Choroid plexus epithelial cell (primary cell): ENCODE measurements at regions not wholly inside any gene's neighbourhood (a gene's known extent, or its start where the extent isn't known, plus 50 kb on each side); places are given as distances from the start of the nearest gene placed in this dataset.
"Not testable (repeated sequence)": the region's sequence is repeated elsewhere in the genome, so short reads cannot be mapped to it uniquely, and the experiment has no call there.

ENCODE experiments used
- DNase-seq: peaks from one replicate; pipeline ENCODE4 v3.0.0-alpha.2; 2010; ENCODE audit warnings: low read depth
- H3K4me3 ChIP-seq: 2 replicates; pipeline ENCODE4 v1.5.1; 2011; ENCODE audit warnings: low read depth, mild to moderate bottlenecking, control low read depth, low read length, moderate library complexity
- CTCF ChIP-seq: conservative IDR thresholded peaks from 2 replicates; pipeline ENCODE4 v1.5.1; 2011; ENCODE audit warnings: low read depth, mild to moderate bottlenecking, control low read depth, inconsistent platforms, low read length, moderate library complexity

DNA sequence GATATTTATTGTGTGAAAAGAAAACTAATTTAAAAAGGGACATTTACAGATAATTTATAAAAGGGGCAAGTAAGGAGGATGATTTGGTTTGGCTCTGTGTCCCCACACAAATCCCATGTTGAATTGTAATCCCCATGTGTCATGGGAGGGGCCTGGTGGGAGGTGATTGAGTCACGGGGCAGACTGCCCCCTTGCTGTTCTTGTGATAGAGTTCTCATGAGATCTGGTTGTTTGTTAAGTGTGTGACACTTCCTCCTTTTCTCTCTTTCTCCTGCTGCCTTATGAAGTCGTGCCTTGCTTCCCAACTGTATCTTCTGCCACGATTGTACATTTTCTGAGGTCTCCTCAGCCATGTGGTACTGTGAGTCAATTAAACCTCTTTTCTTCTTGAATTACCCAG is 171.0 kb upstream of the SEMA3E start:
- no peak for DNase-seq
- no peak for TF ChIP-seq CTCF
- H3K4me3 ChIP-seq = no peak overlapping the region

GRCh38 chr7:83814480-83814879 is 165.5 kb upstream of the SEMA3E start:
- no peak for DNase-seq
- TF ChIP-seq CTCF = no peak
- H3K4me3 ChIP-seq = no peak overlapping the region

DNA sequence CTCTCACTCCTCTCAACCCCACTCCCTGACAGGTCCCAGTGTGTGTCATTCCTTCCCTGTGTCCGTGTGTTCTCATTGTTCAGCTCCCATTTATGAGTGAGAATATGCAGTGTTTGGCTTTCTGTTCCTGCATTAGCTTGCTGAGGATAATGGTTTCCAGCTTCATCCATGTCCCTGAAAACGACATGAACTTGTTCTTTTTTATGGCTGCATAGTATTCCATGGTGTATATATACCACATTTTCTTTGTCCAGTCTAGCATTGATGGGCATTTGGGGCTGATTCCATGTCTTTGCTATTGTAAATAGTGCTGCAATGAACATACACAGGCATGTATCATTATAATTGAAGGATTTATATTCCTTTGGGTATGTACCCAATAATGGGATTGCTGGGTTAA is 163.6 kb upstream of the SEMA3E start:
- H3K4me3 ChIP-seq, DNase-seq: not testable (repeated sequence)

DNA sequence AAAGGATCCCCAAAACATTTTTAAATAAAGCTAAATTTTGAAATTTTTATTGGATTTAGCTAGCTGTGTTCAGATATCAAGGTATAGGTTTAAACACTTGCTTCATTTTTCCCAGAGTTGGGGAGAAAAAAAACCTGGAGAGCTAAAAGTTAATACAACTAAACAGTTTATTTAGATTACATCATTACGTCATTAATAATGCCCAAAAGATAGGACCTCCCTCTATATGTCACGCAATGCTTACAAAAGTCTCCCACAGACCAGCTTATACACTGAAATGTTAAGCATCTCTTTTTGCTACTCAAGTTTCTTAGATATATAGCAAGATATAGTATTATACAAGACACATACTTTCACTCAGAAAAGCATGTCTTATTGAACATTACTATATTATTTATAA is 160.0 kb upstream of the SEMA3E start:
- DNase-seq = no peak
- TF ChIP-seq CTCF = no peak
- H3K4me3 ChIP-seq = no peak overlapping the region

DNA sequence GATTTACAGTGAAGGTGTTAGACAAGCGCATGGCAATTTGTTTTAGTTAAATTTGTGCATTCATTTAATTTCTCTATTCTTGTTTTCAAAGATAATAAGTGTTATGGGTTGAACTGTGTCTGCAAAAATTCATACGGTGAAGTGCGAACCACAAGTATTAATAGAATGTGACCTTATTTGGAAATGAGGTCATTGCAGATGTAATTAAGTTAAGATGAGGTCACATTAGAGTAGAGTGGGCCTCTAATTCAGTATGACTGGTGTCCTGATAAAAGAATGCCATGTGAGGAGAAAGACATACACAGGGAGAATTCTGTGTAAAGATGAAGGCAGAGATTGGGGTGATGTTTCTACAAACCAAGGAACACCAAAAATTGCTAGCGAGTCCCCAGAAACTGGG is 158.8 kb upstream of the SEMA3E start:
- DNase-seq = peak; percentile 2
- no peak overlapping the region for H3K4me3 ChIP-seq
- no peak for TF ChIP-seq CTCF

- DNase-seq = no peak
- TF ChIP-seq CTCF = no peak
- no peak overlapping the region for H3K4me3 ChIP-seq
These were observed 157.6 kb upstream of the SEMA3E start for GRCh38 chr7:83806538-83806937.

DNA sequence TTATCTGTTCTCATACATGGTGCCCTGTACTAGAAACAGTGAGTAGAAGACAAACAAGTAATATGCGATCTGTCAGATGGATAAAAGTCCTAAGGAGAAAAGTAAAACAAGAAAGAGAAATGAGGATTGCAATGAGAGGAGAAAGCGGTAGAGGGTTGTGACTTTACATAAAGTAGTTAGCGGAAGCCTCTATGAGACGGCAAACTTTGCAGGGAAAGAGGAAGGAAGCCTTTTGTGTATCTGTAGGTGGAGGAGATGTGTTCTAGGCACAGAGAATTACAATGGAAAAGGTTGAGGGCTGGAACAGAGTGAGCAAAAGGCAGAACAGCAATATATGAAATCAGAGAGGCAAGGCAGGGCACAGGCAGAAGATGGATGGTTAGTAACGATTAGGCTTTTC is 150.4 kb upstream of the SEMA3E start:
- no peak for TF ChIP-seq CTCF
- no peak for DNase-seq
- no peak overlapping the region for H3K4me3 ChIP-seq

DNA sequence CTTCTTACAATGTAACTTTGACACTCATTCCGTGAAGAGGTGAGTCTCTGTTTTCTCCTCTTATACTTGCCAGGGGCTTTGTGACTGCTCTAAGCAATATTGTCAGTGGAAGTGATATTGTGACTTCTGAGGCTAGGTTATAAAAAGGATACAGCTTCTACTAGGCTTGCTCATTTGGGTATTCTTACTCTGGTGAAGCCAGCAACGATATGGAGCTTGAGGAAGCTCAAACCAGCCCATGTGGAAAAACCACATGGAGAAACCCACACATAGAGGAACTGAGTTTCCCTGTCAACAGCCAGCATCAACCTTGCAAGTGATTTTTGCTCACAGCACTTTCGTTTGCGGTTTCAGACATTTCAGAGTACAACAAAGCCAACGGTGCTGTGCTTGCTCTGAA is 149.6 kb upstream of the SEMA3E start:
- no peak overlapping the region for H3K4me3 ChIP-seq
- DNase-seq = no peak
- TF ChIP-seq CTCF = no peak
